ENCODE measurements at regions not wholly inside any gene's neighbourhood (a gene's known extent, or its start where the extent isn't known, plus 50 kb on each side); places are given as distances from the start of the nearest gene placed in this dataset.

DNA sequence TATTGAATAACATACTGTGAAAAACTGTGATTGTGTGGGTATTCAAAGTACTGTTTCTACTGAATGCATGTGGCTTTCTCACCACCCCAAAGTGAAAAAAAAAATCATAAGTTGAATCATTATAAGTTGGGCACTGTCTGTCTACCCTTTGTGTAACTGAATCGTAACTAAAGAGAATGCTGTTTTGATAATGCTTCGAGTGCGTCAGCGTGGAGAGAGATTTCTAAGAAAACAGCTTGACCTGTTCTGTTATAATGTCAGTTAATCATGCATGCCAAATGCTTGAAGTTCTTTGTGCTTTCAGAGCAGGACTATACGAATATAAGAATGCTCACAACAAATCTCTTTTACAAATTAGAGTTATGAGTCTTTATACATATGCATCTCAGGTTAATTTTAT is 148.8 kb upstream of the SGCD start:
- TF ChIP-seq, protein P1, sequence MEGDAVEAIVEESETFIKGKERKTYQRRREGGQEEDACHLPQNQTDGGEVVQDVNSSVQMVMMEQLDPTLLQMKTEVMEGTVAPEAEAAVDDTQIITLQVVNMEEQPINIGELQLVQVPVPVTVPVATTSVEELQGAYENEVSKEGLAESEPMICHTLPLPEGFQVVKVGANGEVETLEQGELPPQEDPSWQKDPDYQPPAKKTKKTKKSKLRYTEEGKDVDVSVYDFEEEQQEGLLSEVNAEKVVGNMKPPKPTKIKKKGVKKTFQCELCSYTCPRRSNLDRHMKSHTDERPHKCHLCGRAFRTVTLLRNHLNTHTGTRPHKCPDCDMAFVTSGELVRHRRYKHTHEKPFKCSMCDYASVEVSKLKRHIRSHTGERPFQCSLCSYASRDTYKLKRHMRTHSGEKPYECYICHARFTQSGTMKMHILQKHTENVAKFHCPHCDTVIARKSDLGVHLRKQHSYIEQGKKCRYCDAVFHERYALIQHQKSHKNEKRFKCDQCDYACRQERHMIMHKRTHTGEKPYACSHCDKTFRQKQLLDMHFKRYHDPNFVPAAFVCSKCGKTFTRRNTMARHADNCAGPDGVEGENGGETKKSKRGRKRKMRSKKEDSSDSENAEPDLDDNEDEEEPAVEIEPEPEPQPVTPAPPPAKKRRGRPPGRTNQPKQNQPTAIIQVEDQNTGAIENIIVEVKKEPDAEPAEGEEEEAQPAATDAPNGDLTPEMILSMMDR (IDR thresholded peaks at IDR 0.05) = no peak
- no peak for TF ChIP-seq POLR2AphosphoS5 (IDR thresholded peaks at IDR 0.05)
- no peak for TF ChIP-seq POLR2A (IDR thresholded peaks at IDR 0.05)
